ENCODE measurements at regions not wholly inside any gene's neighbourhood (a gene's known extent, or its start where the extent isn't known, plus 50 kb on each side); places are given as distances from the start of the nearest gene placed in this dataset.

DNA sequence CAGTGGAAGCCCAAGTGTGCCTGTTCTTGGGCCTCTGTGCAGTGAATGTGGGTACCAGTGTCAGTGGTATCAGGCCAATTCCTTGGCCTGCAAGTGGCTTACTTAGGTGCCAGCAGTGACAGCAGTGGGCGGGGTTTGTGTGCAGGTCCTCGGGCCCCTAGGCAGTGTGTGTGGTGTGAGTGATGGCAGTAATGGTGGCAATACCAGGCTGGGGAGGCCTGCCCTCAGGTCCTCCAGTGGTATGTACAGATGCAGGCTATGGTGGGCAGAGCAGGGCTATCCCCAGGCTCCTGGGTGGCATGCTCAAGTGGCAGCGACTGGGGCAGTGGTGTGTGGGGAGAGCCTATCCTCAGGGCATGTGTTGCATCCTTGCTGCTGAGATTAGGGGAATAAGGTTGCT, 379.7 kb downstream of the SQOR start:
- TF ChIP-seq, protein P1, sequence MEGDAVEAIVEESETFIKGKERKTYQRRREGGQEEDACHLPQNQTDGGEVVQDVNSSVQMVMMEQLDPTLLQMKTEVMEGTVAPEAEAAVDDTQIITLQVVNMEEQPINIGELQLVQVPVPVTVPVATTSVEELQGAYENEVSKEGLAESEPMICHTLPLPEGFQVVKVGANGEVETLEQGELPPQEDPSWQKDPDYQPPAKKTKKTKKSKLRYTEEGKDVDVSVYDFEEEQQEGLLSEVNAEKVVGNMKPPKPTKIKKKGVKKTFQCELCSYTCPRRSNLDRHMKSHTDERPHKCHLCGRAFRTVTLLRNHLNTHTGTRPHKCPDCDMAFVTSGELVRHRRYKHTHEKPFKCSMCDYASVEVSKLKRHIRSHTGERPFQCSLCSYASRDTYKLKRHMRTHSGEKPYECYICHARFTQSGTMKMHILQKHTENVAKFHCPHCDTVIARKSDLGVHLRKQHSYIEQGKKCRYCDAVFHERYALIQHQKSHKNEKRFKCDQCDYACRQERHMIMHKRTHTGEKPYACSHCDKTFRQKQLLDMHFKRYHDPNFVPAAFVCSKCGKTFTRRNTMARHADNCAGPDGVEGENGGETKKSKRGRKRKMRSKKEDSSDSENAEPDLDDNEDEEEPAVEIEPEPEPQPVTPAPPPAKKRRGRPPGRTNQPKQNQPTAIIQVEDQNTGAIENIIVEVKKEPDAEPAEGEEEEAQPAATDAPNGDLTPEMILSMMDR (IDR thresholded peaks at IDR 0.05): no peak
- no peak for TF ChIP-seq POLR2A (IDR thresholded peaks at IDR 0.05)

Measured in lower leg skin (tissue), 3 donors.